OCI-LY1 (cell line): ENCODE measurements at regions not wholly inside any gene's neighbourhood (a gene's known extent, or its start where the extent isn't known, plus 50 kb on each side); places are given as distances from the start of the nearest gene placed in this dataset.
"Not testable (repeated sequence)": the region's sequence is repeated elsewhere in the genome, so short reads cannot be mapped to it uniquely, and the experiment has no call there.

Experiments
- H2AFZ ChIP-seq: fragments of 200-600 bp; sonication (generic), shearing (Covaris generic); 2 replicates; pipeline ENCODE4 v1.6.0; 2014; ENCODE audit warnings: antibody characterized with exemption, mild to moderate bottlenecking, low read length
- H3F3A ChIP-seq: fragments of 200-600 bp; sonication (generic), shearing (Covaris generic); 2 replicates; pipeline ENCODE4 v1.6.0; 2014; ENCODE audit warnings: mild to moderate bottlenecking, antibody characterized with exemption, low read length, moderate library complexity; ENCODE audit not compliant: insufficient read depth
- H3K27ac ChIP-seq: fragments of 200-600 bp; sonication (generic); 2 replicates; pipeline ENCODE4 v1.5.1; 2014; ENCODE audit warnings: low read length, mixed run types, mild to moderate bottlenecking, low read depth; ENCODE audit not compliant: poor library complexity, severe bottlenecking
- H3K27me3 ChIP-seq: fragments of 200-600 bp; sonication (generic); 2 replicates; pipeline ENCODE4 v1.6.0; 2014; ENCODE audit warnings: antibody characterized with exemption, mild to moderate bottlenecking, low read length, moderate library complexity; ENCODE audit not compliant: insufficient read depth
- H3K36me3 ChIP-seq: fragments of 200-600 bp; sonication (generic); 2 replicates; pipeline ENCODE4 v1.6.1; 2014; ENCODE audit warnings: mild to moderate bottlenecking, antibody characterized with exemption, low read length, moderate library complexity, mixed read lengths; ENCODE audit not compliant: insufficient read depth
- H3K4me1 ChIP-seq: fragments of 200-600 bp; sonication (generic); 2 replicates; pipeline ENCODE4 v1.5.1; 2014; ENCODE audit warnings: mild to moderate bottlenecking, low read length, moderate library complexity; ENCODE audit not compliant: insufficient read depth, severe bottlenecking
- H3K4me2 ChIP-seq: fragments of 200-600 bp; sonication (generic), shearing (Covaris generic); 2 replicates; pipeline ENCODE4 v1.6.1; 2014; ENCODE audit warnings: low read length
- H3K4me3 ChIP-seq: fragments of 200-600 bp; sonication (generic); 2 replicates; pipeline ENCODE4 v1.5.1; 2014; ENCODE audit warnings: low read length, low read depth, mild to moderate bottlenecking, mixed read lengths; ENCODE audit not compliant: poor library complexity, severe bottlenecking
- H3K79me2 ChIP-seq: fragments of 200-600 bp; shearing (Covaris generic); 2 replicates; pipeline ENCODE4 v1.6.1; 2016; ENCODE audit warnings: mixed run types, low read length, mixed read lengths; ENCODE audit not compliant: insufficient read depth
- H3K9ac ChIP-seq: fragments of 200-600 bp; sonication (generic), shearing (Covaris generic); 2 replicates; pipeline ENCODE4 v1.6.1; 2014; ENCODE audit warnings: mild to moderate bottlenecking, low read length, mixed read lengths
- H3K9me2 ChIP-seq: fragments of 200-600 bp; sonication (generic), shearing (Covaris generic); 2 replicates; pipeline ENCODE4 v1.6.1; 2014; ENCODE audit warnings: low read depth, mild to moderate bottlenecking, low read length, mixed read lengths
- H3K9me3 ChIP-seq: fragments of 200-600 bp; shearing (Covaris generic); 2 replicates; pipeline ENCODE4 v1.6.1; 2014; ENCODE audit warnings: low read length, mixed read lengths
- H4K20me1 ChIP-seq: fragments of 200-600 bp; sonication (generic), shearing (Covaris generic); 2 replicates; pipeline ENCODE4 v1.6.0; 2016; ENCODE audit warnings: mild to moderate bottlenecking, low read length; ENCODE audit not compliant: insufficient read depth
- EZH2 ChIP-seq: fragments of 200-600 bp; sonication (generic), shearing (Covaris generic); IDR thresholded peaks from 2 replicates; pipeline ENCODE4 v1.8.0; 2017; ENCODE audit warnings: borderline replicate concordance, mixed run types, mild to moderate bottlenecking, antibody characterized with exemption, low read length, moderate library complexity, mixed read lengths
- TF ChIP-seq, protein P1 (sequence below): fragments of 200-600 bp; sonication (generic), shearing (Covaris generic); IDR thresholded peaks from 2 replicates; pipeline ENCODE4 v1.5.1; 2017; ENCODE audit warnings: mild to moderate bottlenecking, antibody characterized with exemption, low read length, moderate library complexity, mixed read lengths

- Histone ChIP-seq H3F3A (no peaks in the 10 kb centered on the region), H3K27me3 (no peaks in the 10 kb centered on the region), H4K20me1 (no peaks in the 10 kb centered on the region), H3K4me2 (no peak overlapping the region), H3K4me3 (no peak overlapping the region), H2AFZ (no peak overlapping the region), H3K9me3 (no peaks in the 10 kb centered on the region), H3K9ac (no peak overlapping the region), H3K9me2 (no peaks in the 10 kb centered on the region), H3K4me1 (no peaks in the 10 kb centered on the region), H3K27ac (no peak overlapping the region), H3K36me3 (no peaks in the 10 kb centered on the region), H3K79me2 (no peaks in the 10 kb centered on the region)
- TF ChIP-seq EZH2: no peak
- TF ChIP-seq, protein P1, sequence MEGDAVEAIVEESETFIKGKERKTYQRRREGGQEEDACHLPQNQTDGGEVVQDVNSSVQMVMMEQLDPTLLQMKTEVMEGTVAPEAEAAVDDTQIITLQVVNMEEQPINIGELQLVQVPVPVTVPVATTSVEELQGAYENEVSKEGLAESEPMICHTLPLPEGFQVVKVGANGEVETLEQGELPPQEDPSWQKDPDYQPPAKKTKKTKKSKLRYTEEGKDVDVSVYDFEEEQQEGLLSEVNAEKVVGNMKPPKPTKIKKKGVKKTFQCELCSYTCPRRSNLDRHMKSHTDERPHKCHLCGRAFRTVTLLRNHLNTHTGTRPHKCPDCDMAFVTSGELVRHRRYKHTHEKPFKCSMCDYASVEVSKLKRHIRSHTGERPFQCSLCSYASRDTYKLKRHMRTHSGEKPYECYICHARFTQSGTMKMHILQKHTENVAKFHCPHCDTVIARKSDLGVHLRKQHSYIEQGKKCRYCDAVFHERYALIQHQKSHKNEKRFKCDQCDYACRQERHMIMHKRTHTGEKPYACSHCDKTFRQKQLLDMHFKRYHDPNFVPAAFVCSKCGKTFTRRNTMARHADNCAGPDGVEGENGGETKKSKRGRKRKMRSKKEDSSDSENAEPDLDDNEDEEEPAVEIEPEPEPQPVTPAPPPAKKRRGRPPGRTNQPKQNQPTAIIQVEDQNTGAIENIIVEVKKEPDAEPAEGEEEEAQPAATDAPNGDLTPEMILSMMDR: no peak
Observed at GRCh38 chr5:152644029-152644728, 239.1 kb upstream of the NMUR2 start.

DNA sequence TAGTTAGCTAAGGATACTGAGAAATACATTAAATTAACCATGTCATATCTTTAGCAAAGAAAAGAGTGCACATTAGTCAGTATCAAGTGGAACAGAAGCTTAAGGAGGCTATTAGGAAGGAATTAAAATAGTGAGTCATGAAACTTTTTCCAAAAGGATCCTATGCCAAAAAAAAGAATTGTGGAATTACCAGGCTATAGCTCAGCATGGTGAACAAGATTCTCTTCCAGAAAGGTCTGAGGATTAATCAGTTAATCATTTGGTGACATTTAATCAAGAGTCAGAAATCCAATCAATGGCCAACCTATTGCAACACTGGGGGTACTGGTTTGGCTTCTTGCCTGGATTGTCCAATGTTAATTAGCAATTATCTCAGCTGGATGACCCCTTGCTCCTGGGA, 244.5 kb upstream of the NMUR2 start:
- no peak overlapping the region for H3K27ac ChIP-seq
- H3K9me2 ChIP-seq: no peaks in the 10 kb centered on the region
- TF ChIP-seq, protein P1: no peak
- TF ChIP-seq EZH2: no peak
- H3K36me3 ChIP-seq: no peaks in the 10 kb centered on the region
- H4K20me1 ChIP-seq: no peaks in the 10 kb centered on the region
- no peak overlapping the region for H3K4me3 ChIP-seq
- no peaks in the 10 kb centered on the region for H3F3A ChIP-seq
- H3K9ac ChIP-seq: no peak overlapping the region
- no peaks in the 10 kb centered on the region for H3K79me2 ChIP-seq
- no peaks in the 10 kb centered on the region for H3K4me1 ChIP-seq
- H2AFZ ChIP-seq: no peak overlapping the region
- H3K9me3 ChIP-seq: no peaks in the 10 kb centered on the region
- H3K4me2 ChIP-seq: no peak overlapping the region
- no peaks in the 10 kb centered on the region for H3K27me3 ChIP-seq

GRCh38 chr5:152650413-152650812, 245.3 kb upstream of the NMUR2 start:
- Histone ChIP-seq H3K79me2 (no peaks in the 10 kb centered on the region), H3K27me3 (no peaks in the 10 kb centered on the region), H2AFZ (no peak overlapping the region), H3K4me3 (no peak overlapping the region), H3K9ac (no peak overlapping the region), H3K27ac (no peak overlapping the region), H4K20me1 (no peaks in the 10 kb centered on the region), H3K4me2 (no peak overlapping the region), H3K36me3 (no peaks in the 10 kb centered on the region), H3K9me3 (no peaks in the 10 kb centered on the region), H3F3A (no peaks in the 10 kb centered on the region), H3K4me1 (no peaks in the 10 kb centered on the region), H3K9me2 (no peaks in the 10 kb centered on the region)
- TF ChIP-seq EZH2: no peak
- TF ChIP-seq, protein P1: no peak

DNA sequence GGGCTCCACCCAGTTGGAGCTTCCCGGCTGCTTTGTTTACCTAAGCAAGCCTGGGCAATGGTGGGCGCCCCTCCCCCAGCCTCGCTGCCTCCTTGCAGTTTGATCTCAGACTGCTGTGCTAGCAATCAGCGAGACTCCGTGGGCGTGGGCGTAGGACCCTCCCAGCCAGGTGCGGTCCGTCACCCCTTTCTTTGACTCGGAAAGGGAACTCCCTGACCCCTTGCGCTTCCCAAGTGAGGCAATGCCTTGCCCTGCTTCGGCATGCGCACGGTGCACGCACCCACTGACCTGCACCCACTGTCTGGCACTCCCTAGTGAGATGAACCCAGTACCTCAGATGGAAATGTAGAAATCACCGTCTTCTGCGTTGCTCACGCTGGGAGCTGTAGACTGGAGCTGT, 254.4 kb upstream of the NMUR2 start:
- not testable (repeated sequence) for H3K9ac ChIP-seq, H2AFZ ChIP-seq, H3K36me3 ChIP-seq, H3K4me2 ChIP-seq, H3K9me2 ChIP-seq, H3K4me3 ChIP-seq, H3K27me3 ChIP-seq, H4K20me1 ChIP-seq, H3K27ac ChIP-seq, H3K9me3 ChIP-seq, H3K4me1 ChIP-seq, H3K79me2 ChIP-seq, H3F3A ChIP-seq
